CD8-positive, alpha-beta memory T cell (primary cell): ENCODE measurements at regions not wholly inside any gene's neighbourhood (a gene's known extent, or its start where the extent isn't known, plus 50 kb on each side); places are given as distances from the start of the nearest gene placed in this dataset.

Experiments
- CTCF ChIA-PET: fragments of 350-600 bp; sonication (Branson Sonifier 250); formaldehyde crosslinking; loops from one replicate; lab custom pipeline; 2021; ENCODE audit warnings: antibody characterized with exemption; lab: Charles Lee
- POLR2A ChIA-PET: fragments of 350-600 bp; sonication (Branson Sonifier 250); formaldehyde crosslinking; loops from one replicate; lab custom pipeline; 2021; ENCODE audit warnings: antibody characterized with exemption; lab: Charles Lee
- DNase-seq, 5 donors: peaks; one replicate each; pipeline versions ENCODE4 v3.0.0 to v3.0.0-alpha.2; 2020 to 2022; ENCODE audit warnings: mixed read lengths in 1 of 5
- H3K27ac ChIP-seq: one replicate; pipeline ENCODE4 v1.7.0; 2013; ENCODE audit warnings: low read depth, mild to moderate bottlenecking, low read length, moderate library complexity
- H3K27me3 ChIP-seq: 2 replicates; pipeline ENCODE4 v1.7.0; 2013; ENCODE audit warnings: low read length, mild to moderate bottlenecking; ENCODE audit not compliant: insufficient read depth, poor library complexity, severe bottlenecking
- H3K36me3 ChIP-seq: 2 replicates; pipeline ENCODE4 v1.7.0; 2013; ENCODE audit warnings: mild to moderate bottlenecking, low read length, moderate library complexity; ENCODE audit not compliant: insufficient read depth
- H3K4me1 ChIP-seq: 2 replicates; pipeline ENCODE4 v1.7.0; 2013; ENCODE audit warnings: mild to moderate bottlenecking, low read length, moderate library complexity; ENCODE audit not compliant: insufficient read depth
- H3K4me3 ChIP-seq: 2 replicates; pipeline ENCODE4 v1.7.0; 2013; ENCODE audit warnings: mild to moderate bottlenecking, low read length
- H3K9me3 ChIP-seq: 2 replicates; pipeline ENCODE4 v1.7.0; 2013; ENCODE audit warnings: mild to moderate bottlenecking, low read length
- H3K27ac Mint-ChIP-seq, 8 donors: one replicate each; pipeline ENCODE4 v1.8.0; 2020 to 2021; ENCODE audit warnings: mixed read lengths in 8 of 8, mild to moderate bottlenecking in 6 of 8, inconsistent platforms in 3 of 8, moderate library complexity in 3 of 8
- H3K27me3 Mint-ChIP-seq, 2 donors: one replicate each; pipeline ENCODE4 v1.8.0; 2020 to 2021; ENCODE audit warnings: mixed read lengths in 2 of 2, mild to moderate bottlenecking in 1 of 2, moderate library complexity in 1 of 2
- H3K36me3 Mint-ChIP-seq, 3 donors: one replicate each; pipeline ENCODE4 v1.8.0; 2020 to 2021; ENCODE audit warnings: mixed read lengths in 3 of 3, inconsistent platforms in 1 of 3, mild to moderate bottlenecking in 1 of 3
- H3K4me1 Mint-ChIP-seq, 3 donors: one replicate each; pipeline ENCODE4 v1.8.0; 2020 to 2021; ENCODE audit warnings: mixed read lengths in 3 of 3, inconsistent platforms in 1 of 3, mild to moderate bottlenecking in 1 of 3
- H3K4me3 Mint-ChIP-seq, 7 donors: one replicate each; pipeline ENCODE4 v1.8.0; 2020 to 2021; ENCODE audit warnings: mixed read lengths in 7 of 7, mild to moderate bottlenecking in 6 of 7, moderate library complexity in 4 of 7, inconsistent platforms in 2 of 7
- H3K9me3 Mint-ChIP-seq, 5 donors: one replicate each; pipeline ENCODE4 v1.8.0; 2020 to 2022; ENCODE audit warnings: mixed read lengths in 5 of 5, mild to moderate bottlenecking in 3 of 5, moderate library complexity in 2 of 5, inconsistent platforms in 1 of 5

DNA sequence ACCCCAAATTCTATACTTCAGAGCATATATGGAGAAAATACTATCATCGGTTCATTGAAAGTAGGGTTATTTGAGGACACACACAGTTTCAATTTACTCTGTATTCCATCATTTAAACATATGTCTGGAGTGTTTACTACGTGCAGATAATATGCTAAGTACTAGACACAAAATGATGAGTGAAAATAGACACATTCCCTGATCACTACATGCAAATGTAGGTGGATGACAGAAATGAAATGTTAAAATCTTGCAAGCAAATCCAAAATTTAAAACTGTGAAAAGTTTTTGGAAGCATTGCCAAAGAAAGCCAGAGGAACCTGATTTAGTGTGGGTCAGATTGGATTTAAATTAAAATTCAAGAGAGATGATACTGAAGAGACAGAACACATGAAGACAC, 1106.6 kb downstream of the CBLN2 start:
- ChIA-PET POLR2A (no interaction called here), CTCF (no interaction called here)
- Mint-ChIP-seq H3K27ac (no peak overlapping the region), H3K27me3 (peaks cover 0 to 3% of the 10 kb centered on the region in 2 donors), H3K9me3 (peaks cover 3 to 18% (median 10%) of the 10 kb centered on the region in 5 donors), H3K36me3 (no peaks in the 10 kb centered on the region), H3K4me1 (no peaks in the 10 kb centered on the region), H3K4me3 (no peak overlapping the region)
- no peak for DNase-seq
- Histone ChIP-seq H3K27me3 (no peaks in the 10 kb centered on the region), H3K36me3 (no peaks in the 10 kb centered on the region), H3K4me3 (no peak overlapping the region), H3K9me3 (no peaks in the 10 kb centered on the region), H3K4me1 (no peaks in the 10 kb centered on the region), H3K27ac (no peak overlapping the region)

DNA sequence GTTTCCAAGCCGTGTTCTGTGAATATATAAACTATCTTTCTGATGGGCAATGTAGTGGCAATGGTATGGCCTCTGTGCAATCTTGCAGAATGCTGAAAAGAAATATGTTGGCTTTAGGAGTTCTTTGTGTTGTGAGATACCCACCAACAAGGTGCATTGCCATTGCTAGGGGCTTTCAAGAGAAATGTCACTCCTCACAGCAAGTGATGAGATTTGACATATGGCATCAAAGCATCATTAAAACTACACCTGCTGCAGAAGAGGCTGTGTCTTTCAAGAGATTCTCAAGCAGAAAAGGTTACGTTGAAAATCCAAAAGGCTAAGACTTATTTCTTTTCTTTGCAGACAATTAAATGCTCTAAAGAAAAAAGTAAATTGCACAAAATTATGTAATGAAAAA, 1110.8 kb downstream of the CBLN2 start:
- Mint-ChIP-seq H3K27ac (no peak overlapping the region), H3K36me3 (no peaks in the 10 kb centered on the region), H3K27me3 (no peaks in the 10 kb centered on the region), H3K9me3 (peaks cover 3 to 16% (median 7%) of the 10 kb centered on the region in 5 donors), H3K4me1 (no peaks in the 10 kb centered on the region), H3K4me3 (no peak overlapping the region)
- POLR2A ChIA-PET, result no interaction called here
- Histone ChIP-seq H3K27me3 (no peaks in the 10 kb centered on the region), H3K27ac (no peak overlapping the region), H3K4me1 (no peaks in the 10 kb centered on the region), H3K36me3 (no peaks in the 10 kb centered on the region), H3K9me3 (no peaks in the 10 kb centered on the region), H3K4me3 (no peak overlapping the region)
- DNase-seq, result no peak
- CTCF ChIA-PET, result no interaction called here

DNA sequence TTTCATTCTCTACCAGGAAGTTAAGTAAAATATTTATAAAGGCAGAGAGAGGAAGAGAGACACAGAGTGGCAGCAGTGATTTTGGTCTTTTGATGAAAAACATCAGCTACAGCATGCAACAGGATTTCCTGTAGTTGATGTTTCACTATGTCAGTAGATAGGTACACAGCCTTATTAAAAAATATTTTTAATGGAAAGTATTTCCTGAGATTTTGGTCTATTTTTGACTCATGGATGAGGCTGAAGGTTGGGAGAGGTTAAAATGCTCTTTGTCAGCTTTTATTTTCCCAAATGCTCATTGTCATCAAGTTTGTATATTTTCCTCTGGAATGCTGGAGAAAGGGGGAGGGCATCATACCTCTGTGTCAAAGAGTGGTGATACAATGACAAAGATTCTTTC, 1112.5 kb downstream of the CBLN2 start:
- CTCF ChIA-PET, result no interaction called here
- POLR2A ChIA-PET, result no interaction called here
- Mint-ChIP-seq H3K4me1 (no peaks in the 10 kb centered on the region), H3K9me3 (peaks cover 0 to 8% (median 3%) of the 10 kb centered on the region in 5 donors), H3K36me3 (no peaks in the 10 kb centered on the region), H3K27me3 (no peaks in the 10 kb centered on the region), H3K27ac (no peak overlapping the region), H3K4me3 (no peak overlapping the region)
- Histone ChIP-seq H3K36me3 (no peaks in the 10 kb centered on the region), H3K4me3 (no peak overlapping the region), H3K27ac (no peak overlapping the region), H3K27me3 (no peaks in the 10 kb centered on the region), H3K4me1 (no peaks in the 10 kb centered on the region), H3K9me3 (no peaks in the 10 kb centered on the region)
- no peak for DNase-seq

DNA sequence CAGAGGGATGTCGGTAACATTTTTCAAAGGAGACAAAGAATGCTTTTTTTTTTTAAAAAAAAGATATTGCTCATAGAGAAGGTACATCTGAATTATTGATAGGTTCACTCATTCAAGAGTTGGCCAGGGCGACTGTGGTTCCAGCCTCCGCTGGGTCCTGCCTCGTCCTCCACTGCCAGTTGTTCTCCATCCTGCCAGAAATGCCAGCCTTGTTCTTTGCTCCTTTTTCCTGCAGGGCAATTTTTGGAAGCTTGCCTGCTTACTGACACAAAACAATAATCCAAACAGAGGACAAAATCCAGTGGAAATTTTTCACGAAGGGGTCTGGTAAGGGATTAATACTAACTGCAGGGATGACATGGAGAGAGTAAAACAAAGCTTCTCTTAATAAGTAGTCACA, 1113.0 kb downstream of the CBLN2 start:
- CTCF ChIA-PET, result no interaction called here
- H3K27ac ChIP-seq, result no peak overlapping the region
- no peaks in the 10 kb centered on the region for H3K27me3 ChIP-seq
- Mint-ChIP-seq H3K27ac (no peak overlapping the region), H3K4me1 (no peaks in the 10 kb centered on the region), H3K4me3 (no peak overlapping the region), H3K27me3 (no peaks in the 10 kb centered on the region), H3K36me3 (no peaks in the 10 kb centered on the region), H3K9me3 (peaks cover 0 to 8% (median 3%) of the 10 kb centered on the region in 5 donors)
- POLR2A ChIA-PET, result no interaction called here
- no peaks in the 10 kb centered on the region for H3K36me3 ChIP-seq
- no peaks in the 10 kb centered on the region for H3K9me3 ChIP-seq
- no peak overlapping the region for H3K4me3 ChIP-seq
- DNase-seq, result no peak
- H3K4me1 ChIP-seq, result no peaks in the 10 kb centered on the region

DNA sequence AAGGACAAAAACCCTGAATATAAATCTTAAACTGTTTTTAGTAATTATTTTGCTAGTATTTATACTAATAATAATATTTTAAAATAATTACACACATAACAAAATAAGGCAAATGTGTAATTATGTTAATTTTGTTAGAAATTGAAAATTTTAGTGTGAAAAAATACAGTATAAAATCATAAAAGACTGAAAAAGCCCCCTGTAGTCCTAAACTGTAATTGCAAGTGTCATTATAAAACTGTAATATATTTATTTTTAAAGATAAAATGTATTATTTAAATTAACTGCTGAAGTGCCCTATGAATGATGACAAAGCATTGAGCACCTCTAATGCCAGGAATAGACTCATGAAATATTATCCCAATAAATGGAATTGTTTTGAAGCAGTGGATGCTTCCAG, 1117.7 kb downstream of the CBLN2 start:
- Histone ChIP-seq H3K27ac (no peak overlapping the region), H3K9me3 (no peaks in the 10 kb centered on the region), H3K36me3 (no peaks in the 10 kb centered on the region), H3K4me3 (no peak overlapping the region), H3K27me3 (no peaks in the 10 kb centered on the region), H3K4me1 (no peaks in the 10 kb centered on the region)
- Mint-ChIP-seq H3K36me3 (no peaks in the 10 kb centered on the region), H3K4me1 (no peaks in the 10 kb centered on the region), H3K9me3 (peaks cover 1 to 15% (median 3%) of the 10 kb centered on the region in 5 donors), H3K4me3 (no peak overlapping the region), H3K27ac (no peak overlapping the region), H3K27me3 (no peaks in the 10 kb centered on the region)
- POLR2A ChIA-PET, result no interaction called here
- CTCF ChIA-PET, result no interaction called here
- no peak for DNase-seq

DNA sequence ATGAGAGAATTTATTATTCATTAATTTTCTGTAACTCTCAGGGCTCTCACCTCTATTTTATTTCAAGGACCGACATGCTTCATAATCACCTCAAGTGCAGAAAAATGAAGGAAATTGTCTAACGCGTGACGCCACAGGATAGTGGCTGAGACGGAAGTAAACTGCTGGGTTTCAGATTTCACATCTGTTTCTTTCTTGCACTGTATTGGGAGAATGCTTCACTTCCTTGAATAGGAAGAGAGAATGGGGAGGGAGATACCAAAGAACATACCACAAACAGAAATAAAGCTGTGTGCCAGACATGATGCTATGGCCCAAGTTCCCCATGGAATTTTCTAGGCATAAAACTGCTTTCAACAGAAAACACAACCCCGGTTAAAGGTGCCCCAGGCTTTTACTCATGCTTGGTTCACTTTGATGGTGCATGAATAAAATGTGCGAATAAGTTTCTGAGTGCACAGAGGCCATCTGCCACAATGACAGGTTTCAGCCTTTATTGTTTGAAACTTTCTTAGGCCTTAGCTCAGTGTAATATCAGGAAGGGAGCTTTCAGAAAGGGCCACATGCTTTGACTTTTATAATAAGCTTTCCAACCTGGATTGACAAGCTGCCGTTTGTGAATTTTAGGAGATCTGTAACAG, 1116.4 kb downstream of the SOCS6 start:
- ChIA-PET CTCF (no interaction called here), POLR2A (no interaction called here)
- peaks cover 2 to 28% (median 5%) of the 10 kb centered on the region in 5 donors for H3K9me3 Mint-ChIP-seq
- H3K4me1 ChIP-seq, result no peaks in the 10 kb centered on the region
- H3K9me3 ChIP-seq, result no peaks in the 10 kb centered on the region
- H3K36me3 ChIP-seq, result no peaks in the 10 kb centered on the region
- no peaks in the 10 kb centered on the region for H3K27me3 ChIP-seq
- no peak overlapping the region for H3K27ac Mint-ChIP-seq
- H3K36me3 Mint-ChIP-seq, result no peaks in the 10 kb centered on the region
- DNase-seq, result no peak
- H3K4me3 Mint-ChIP-seq, result no peak overlapping the region
- no peaks in the 10 kb centered on the region for H3K4me1 Mint-ChIP-seq
- H3K4me3 ChIP-seq, result no peak overlapping the region
- H3K27ac ChIP-seq, result no peak overlapping the region
- no peaks in the 10 kb centered on the region for H3K27me3 Mint-ChIP-seq

DNA sequence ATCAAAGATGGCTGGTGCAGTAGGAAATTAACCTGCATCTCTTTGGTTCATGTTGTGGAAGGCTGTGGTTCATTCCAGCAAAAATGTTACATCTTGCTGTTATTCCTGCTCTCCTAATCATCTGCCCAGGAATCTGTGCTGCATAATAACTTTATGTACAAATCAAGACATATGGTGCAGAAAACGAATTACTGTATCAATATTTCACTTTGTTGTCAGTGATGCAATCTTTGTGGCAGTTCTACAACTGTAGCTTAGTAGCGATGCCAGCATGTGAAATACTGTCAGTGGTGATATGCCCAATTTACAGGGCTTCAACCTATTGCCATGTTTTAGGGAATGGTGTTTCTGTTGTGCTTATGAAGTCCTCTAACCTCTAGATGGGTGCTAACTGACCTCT, 1114.7 kb downstream of the SOCS6 start:
- no peaks in the 10 kb centered on the region for H3K9me3 ChIP-seq
- ChIA-PET POLR2A (no interaction called here), CTCF (no interaction called here)
- H3K27me3 ChIP-seq, result no peaks in the 10 kb centered on the region
- no peaks in the 10 kb centered on the region for H3K4me1 ChIP-seq
- H3K9me3 Mint-ChIP-seq, result peaks cover 0 to 29% (median 5%) of the 10 kb centered on the region in 5 donors
- H3K27me3 Mint-ChIP-seq, result no peaks in the 10 kb centered on the region
- H3K4me3 ChIP-seq, result no peak overlapping the region
- no peaks in the 10 kb centered on the region for H3K36me3 ChIP-seq
- H3K36me3 Mint-ChIP-seq, result no peaks in the 10 kb centered on the region
- H3K27ac Mint-ChIP-seq, result no peak overlapping the region
- H3K27ac ChIP-seq, result no peak overlapping the region
- no peak overlapping the region for H3K4me3 Mint-ChIP-seq
- DNase-seq, result no peak
- no peaks in the 10 kb centered on the region for H3K4me1 Mint-ChIP-seq

DNA sequence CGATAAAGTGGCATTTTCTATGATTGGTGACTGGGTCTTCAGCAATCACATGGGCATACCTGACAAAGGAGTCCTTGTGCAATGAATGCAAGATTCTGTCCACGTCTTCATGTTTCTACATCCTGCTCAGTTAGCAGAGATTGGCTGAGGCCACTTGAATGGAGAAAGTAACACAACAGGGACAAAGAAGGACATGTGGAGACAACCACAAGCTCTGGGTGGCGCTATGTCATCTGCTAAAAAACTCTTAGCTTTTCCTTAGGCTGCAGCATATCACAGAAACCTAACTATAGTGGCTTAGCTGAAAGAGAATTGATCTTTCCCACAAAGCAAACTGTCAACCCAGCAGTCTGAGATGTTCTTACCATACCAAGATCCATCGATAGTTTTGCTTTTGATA, 1109.7 kb downstream of the SOCS6 start:
- Histone ChIP-seq H3K27me3 (no peaks in the 10 kb centered on the region), H3K36me3 (no peaks in the 10 kb centered on the region), H3K27ac (no peak overlapping the region), H3K4me1 (no peaks in the 10 kb centered on the region), H3K4me3 (no peak overlapping the region), H3K9me3 (no peaks in the 10 kb centered on the region)
- H3K27me3 Mint-ChIP-seq, result no peaks in the 10 kb centered on the region
- no peaks in the 10 kb centered on the region for H3K36me3 Mint-ChIP-seq
- peaks cover 4 to 35% (median 5%) of the 10 kb centered on the region in 5 donors for H3K9me3 Mint-ChIP-seq
- no peaks in the 10 kb centered on the region for H3K4me1 Mint-ChIP-seq
- H3K27ac Mint-ChIP-seq, result no peak overlapping the region
- POLR2A ChIA-PET, result no interaction called here
- no peak for DNase-seq
- CTCF ChIA-PET, result no interaction called here
- H3K4me3 Mint-ChIP-seq, result no peak overlapping the region
